ENCODE measurements at regions not wholly inside any gene's neighbourhood (a gene's known extent, or its start where the extent isn't known, plus 50 kb on each side); places are given as distances from the start of the nearest gene placed in this dataset.

DNA sequence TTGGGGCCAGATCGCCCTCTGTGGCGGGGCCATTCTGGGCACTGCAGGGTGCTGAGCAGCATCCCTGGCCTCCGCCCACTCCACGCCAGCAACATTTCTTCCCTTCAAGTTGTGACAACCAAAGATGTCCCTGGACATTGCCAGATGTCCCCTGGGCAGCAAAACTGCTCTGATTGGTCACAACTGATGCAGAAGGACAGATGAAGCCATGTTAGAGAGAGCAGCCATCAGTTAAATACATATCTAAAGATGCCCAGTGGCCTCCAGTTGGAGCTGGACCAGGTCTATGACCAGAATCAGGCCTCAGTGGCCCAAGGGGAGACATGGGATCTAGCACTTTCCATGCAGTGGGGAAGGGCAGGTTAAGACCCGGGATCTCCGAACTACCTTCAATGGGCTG is 125.7 kb downstream of the PTPRS start:
- ATAC-seq (no peak), DNase-seq (ENCODE audit: low read depth in 1 of 2, low spot score in 1 of 2) (no peak), FAIRE-seq (no peak)
- Histone ChIP-seq H3K4me1 (0 out of 3 replicates have a peak, but pooled peaks cover 9% of the 10 kb centered on the region), H3K9me3 (no peaks in the 10 kb centered on the region), H3K4me3 (no peak overlapping the region), H3K27ac (no peak overlapping the region), H3K4me2 (no peak overlapping the region)
- WGBS (ENCODE audit: missing lambda C conversion rate), result 100% methylated on average over 6 of the region's 6 CpGs
- ChIA-PET POLR2A (no interaction called here), CTCF (interaction anchor here (1.3 kb wide), 1 partner anchor 12 kb away, joined by 3 read pairs; no protein-coding TSS in a partner anchor)
- TF ChIP-seq GATA3 (IDR thresholded peaks at IDR 0.05; ENCODE audit: borderline replicate concordance) (no peak), MAX (IDR thresholded peaks at IDR 0.05) (no peak), JUN (IDR thresholded peaks at IDR 0.05) (no peak), CBX8 (IDR thresholded peaks at IDR 0.05) (no peak), KDM5A (IDR thresholded peaks at IDR 0.05) (no peak), MYC (IDR thresholded peaks at IDR 0.05; ENCODE audit: borderline replicate concordance, low read length) (no peak), HOXA7 (CRISPR knock-in tag; IDR thresholded peaks at IDR 0.05) (no peak), EHF (CRISPR knock-in tag; IDR thresholded peaks at IDR 0.05) (no peak), RCOR1 (IDR thresholded peaks at IDR 0.05; ENCODE audit: low read depth, low read length) (no peak), POLR2AphosphoS2 (conservative IDR thresholded peaks at IDR 0.05; ENCODE audit: low read length) (no peak), HOXB13 (CRISPR knock-in tag; IDR thresholded peaks at IDR 0.05; ENCODE audit: low read depth) (no peak), TFCP2L1 (CRISPR knock-in tag; IDR thresholded peaks at IDR 0.05) (no peak), ZC3H11A (IDR thresholded peaks at IDR 0.05) (no peak), CHD2 (IDR thresholded peaks at IDR 0.05; ENCODE audit: low read length, partially characterized antibody) (no peak), RAD21 (conservative IDR thresholded peaks at IDR 0.05 in 1 of 2, IDR thresholded peaks at IDR 0.05 in 1 of 2) (no peak), HDAC2 (IDR thresholded peaks at IDR 0.05) (no peak)
- TF ChIP-seq, protein P1, sequence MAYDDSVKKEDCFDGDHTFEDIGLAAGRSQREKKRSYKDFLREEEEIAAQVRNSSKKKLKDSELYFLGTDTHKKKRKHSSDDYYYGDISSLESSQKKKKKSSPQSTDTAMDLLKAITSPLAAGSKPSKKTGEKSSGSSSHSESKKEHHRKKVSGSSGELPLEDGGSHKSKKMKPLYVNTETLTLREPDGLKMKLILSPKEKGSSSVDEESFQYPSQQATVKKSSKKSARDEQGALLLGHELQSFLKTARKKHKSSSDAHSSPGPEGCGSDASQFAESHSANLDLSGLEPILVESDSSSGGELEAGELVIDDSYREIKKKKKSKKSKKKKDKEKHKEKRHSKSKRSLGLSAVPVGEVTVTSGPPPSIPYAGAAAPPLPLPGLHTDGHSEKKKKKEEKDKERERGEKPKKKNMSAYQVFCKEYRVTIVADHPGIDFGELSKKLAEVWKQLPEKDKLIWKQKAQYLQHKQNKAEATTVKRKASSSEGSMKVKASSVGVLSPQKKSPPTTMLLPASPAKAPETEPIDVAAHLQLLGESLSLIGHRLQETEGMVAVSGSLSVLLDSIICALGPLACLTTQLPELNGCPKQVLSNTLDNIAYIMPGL (CRISPR knock-in tag; IDR thresholded peaks at IDR 0.05; ENCODE audit: borderline replicate concordance), result no peak
- TF ChIP-seq, protein P2, sequence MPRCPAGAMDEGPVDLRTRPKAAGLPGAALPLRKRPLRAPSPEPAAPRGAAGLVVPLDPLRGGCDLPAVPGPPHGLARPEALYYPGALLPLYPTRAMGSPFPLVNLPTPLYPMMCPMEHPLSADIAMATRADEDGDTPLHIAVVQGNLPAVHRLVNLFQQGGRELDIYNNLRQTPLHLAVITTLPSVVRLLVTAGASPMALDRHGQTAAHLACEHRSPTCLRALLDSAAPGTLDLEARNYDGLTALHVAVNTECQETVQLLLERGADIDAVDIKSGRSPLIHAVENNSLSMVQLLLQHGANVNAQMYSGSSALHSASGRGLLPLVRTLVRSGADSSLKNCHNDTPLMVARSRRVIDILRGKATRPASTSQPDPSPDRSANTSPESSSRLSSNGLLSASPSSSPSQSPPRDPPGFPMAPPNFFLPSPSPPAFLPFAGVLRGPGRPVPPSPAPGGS (IDR thresholded peaks at IDR 0.05), result no peak
- TF ChIP-seq, protein P3, sequence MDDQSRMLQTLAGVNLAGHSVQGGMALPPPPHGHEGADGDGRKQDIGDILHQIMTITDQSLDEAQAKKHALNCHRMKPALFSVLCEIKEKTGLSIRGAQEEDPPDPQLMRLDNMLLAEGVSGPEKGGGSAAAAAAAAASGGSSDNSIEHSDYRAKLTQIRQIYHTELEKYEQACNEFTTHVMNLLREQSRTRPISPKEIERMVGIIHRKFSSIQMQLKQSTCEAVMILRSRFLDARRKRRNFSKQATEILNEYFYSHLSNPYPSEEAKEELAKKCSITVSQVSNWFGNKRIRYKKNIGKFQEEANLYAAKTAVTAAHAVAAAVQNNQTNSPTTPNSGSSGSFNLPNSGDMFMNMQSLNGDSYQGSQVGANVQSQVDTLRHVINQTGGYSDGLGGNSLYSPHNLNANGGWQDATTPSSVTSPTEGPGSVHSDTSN (IDR thresholded peaks at IDR 0.05), result no peak

GRCh38 chr19:5214371-5214770 is 126.2 kb downstream of the PTPRS start:
- no peak overlapping the region for H3K4me2 ChIP-seq
- FAIRE-seq, result no peak
- 94% methylated on average over 17 of the region's 23 CpGs for WGBS (ENCODE audit: missing lambda C conversion rate)
- ChIA-PET POLR2A (no interaction called here), CTCF (interaction anchor here (1.3 kb wide), 1 partner anchor 12 kb away, joined by 3 read pairs; no protein-coding TSS in a partner anchor)
- ATAC-seq, result no peak
- H3K9me3 ChIP-seq, result no peaks in the 10 kb centered on the region
- 0 out of 3 replicates have a peak, but pooled peaks cover 9% of the 10 kb centered on the region for H3K4me1 ChIP-seq
- H3K4me3 ChIP-seq, result no peak overlapping the region
- no peak for TF ChIP-seq ZNF302 (CRISPR knock-in tag; IDR thresholded peaks at IDR 0.05)
- no peak for TF ChIP-seq TP53 (CRISPR knock-in tag; IDR thresholded peaks at IDR 0.05)
- no peak for TF ChIP-seq SREBF2 (IDR thresholded peaks at IDR 0.05)
- DNase-seq (ENCODE audit: low read depth in 1 of 2, low spot score in 1 of 2), result no peak
- H3K27ac ChIP-seq, result no peak overlapping the region

- ATAC-seq, result no peak
- POLR2A ChIA-PET, result no interaction called here
- no peak overlapping the region for H3K4me2 ChIP-seq
- CTCF ChIA-PET, result interaction anchor here (1.1 kb wide), 1 partner anchor 21 kb away, joined by 3 read pairs; no protein-coding TSS in a partner anchor
- TF ChIP-seq POLR2A (IDR thresholded peaks at IDR 0.05; ENCODE audit: low read length) (no peak), MAFK (IDR thresholded peaks at IDR 0.05; ENCODE audit: partially characterized antibody) (no peak), NR3C1 (IDR thresholded peaks at IDR 0.05) (no peak), ZC3H11A (IDR thresholded peaks at IDR 0.05) (no peak), TP53 (CRISPR knock-in tag; IDR thresholded peaks at IDR 0.05) (no peak)
- no peak overlapping the region for H3K27ac ChIP-seq
- 0 out of 3 replicates have a peak, but pooled peaks cover 9% of the 10 kb centered on the region for H3K4me1 ChIP-seq
- no peak for FAIRE-seq
- 83% methylated on average over 3 of the region's 3 CpGs for WGBS (ENCODE audit: missing lambda C conversion rate)
- no peak overlapping the region for H3K4me3 ChIP-seq
- H3K9me3 ChIP-seq, result no peaks in the 10 kb centered on the region
- no peak for DNase-seq (ENCODE audit: low read depth in 1 of 2, low spot score in 1 of 2)
Observed at GRCh38 chr19:5213667-5214066, 126.9 kb downstream of the PTPRS start.

Measured in A549 (cell line).